Activated T-helper 2 cell treated with anti-CD3 and anti-CD28 coated beads, Interferon-gamma antibody, Interleukin-2, Interleukin-4, amounts not matched to agents 10 μg/mL and 5 μg/mL and 100 μg/mL, durations not matched to agents 14 hours and 24 hours and 36 hours (primary cell): ENCODE measurements at regions not wholly inside any gene's neighbourhood (a gene's known extent, or its start where the extent isn't known, plus 50 kb on each side); places are given as distances from the start of the nearest gene placed in this dataset.

Experiments
- DNase-seq: peaks from one replicate; pipeline ENCODE4 v3.0.0; 2021; ENCODE audit warnings: low spot score
- H3K27ac Mint-ChIP-seq: one replicate; pipeline ENCODE4 v1.8.0; 2021; ENCODE audit warnings: mixed read lengths
- H3K27me3 Mint-ChIP-seq: one replicate; pipeline ENCODE4 v1.8.0; 2021; ENCODE audit warnings: low read depth, mixed read lengths
- H3K36me3 Mint-ChIP-seq: one replicate; pipeline ENCODE4 v1.8.0; 2021; ENCODE audit warnings: low read depth, mixed read lengths
- H3K4me1 Mint-ChIP-seq: one replicate; pipeline ENCODE4 v1.8.0; 2021; ENCODE audit warnings: low read depth, mixed read lengths
- H3K4me3 Mint-ChIP-seq: one replicate; pipeline ENCODE4 v1.8.0; 2021; ENCODE audit warnings: low read depth, mild to moderate bottlenecking, moderate library complexity, mixed read lengths
- H3K9me3 Mint-ChIP-seq: one replicate; pipeline ENCODE4 v1.8.0; 2021; ENCODE audit warnings: mixed read lengths
- intact Hi-C: fragments of 100-400 bp; cut with micrococcal nuclease; formaldehyde crosslinking; loops from one replicate; pipeline ENCODE4 v1.15.1; 2023

- intact Hi-C loops: no loop called here
- Mint-ChIP-seq H3K27me3 (peaks cover 47% of the 10 kb centered on the region), H3K36me3 (no peaks in the 10 kb centered on the region), H3K4me1 (peaks cover 11% of the 10 kb centered on the region), H3K9me3 (peaks cover 31% of the 10 kb centered on the region), H3K4me3 (no peak overlapping the region), H3K27ac (no peak overlapping the region)
- DNase-seq: no peak
Observed at GRCh38 chr6:28707387-28708282, 182.0 kb downstream of the GPX5 start.

- no peak overlapping the region for H3K27ac Mint-ChIP-seq
- DNase-seq: no peak
- H3K36me3 Mint-ChIP-seq: no peaks in the 10 kb centered on the region
- intact Hi-C loops: no loop called here
- peaks cover 35% of the 10 kb centered on the region for H3K27me3 Mint-ChIP-seq
- H3K4me1 Mint-ChIP-seq: peaks cover 11% of the 10 kb centered on the region
- H3K9me3 Mint-ChIP-seq: peaks cover 31% of the 10 kb centered on the region
- H3K4me3 Mint-ChIP-seq: peak overlapping the region; percentile 74
Observed at GRCh38 chr6:28709478-28710349, 184.0 kb downstream of the GPX5 start.

- Mint-ChIP-seq H3K4me3 (peak overlapping the region; percentile 74), H3K9me3 (peaks cover 31% of the 10 kb centered on the region), H3K27ac (no peak overlapping the region), H3K36me3 (no peaks in the 10 kb centered on the region), H3K27me3 (peaks cover 36% of the 10 kb centered on the region), H3K4me1 (peaks cover 11% of the 10 kb centered on the region)
- DNase-seq: no peak
- intact Hi-C loops: no loop called here
Observed at GRCh38 chr6:28710466-28711191, 184.9 kb downstream of the GPX5 start.

GRCh38 chr6:28711325-28711724, 185.6 kb downstream of the GPX5 start:
- peaks cover 36% of the 10 kb centered on the region for H3K27me3 Mint-ChIP-seq
- H3K4me3 Mint-ChIP-seq: no peak overlapping the region
- intact Hi-C loops: no loop called here
- H3K36me3 Mint-ChIP-seq: no peaks in the 10 kb centered on the region
- no peak overlapping the region for H3K27ac Mint-ChIP-seq
- peaks cover 11% of the 10 kb centered on the region for H3K4me1 Mint-ChIP-seq
- DNase-seq: no peak
- peaks cover 28% of the 10 kb centered on the region for H3K9me3 Mint-ChIP-seq

GRCh38 chr6:28711788-28712341, 186.2 kb downstream of the GPX5 start:
- no peak overlapping the region for H3K27ac Mint-ChIP-seq
- DNase-seq: no peak
- no peak overlapping the region for H3K4me3 Mint-ChIP-seq
- H3K9me3 Mint-ChIP-seq: peaks cover 26% of the 10 kb centered on the region
- peaks cover 11% of the 10 kb centered on the region for H3K4me1 Mint-ChIP-seq
- no peaks in the 10 kb centered on the region for H3K36me3 Mint-ChIP-seq
- intact Hi-C loops: no loop called here
- H3K27me3 Mint-ChIP-seq: peaks cover 37% of the 10 kb centered on the region

GRCh38 chr6:28712982-28713381, 187.3 kb downstream of the GPX5 start:
- intact Hi-C loops: no loop called here
- Mint-ChIP-seq H3K27me3 (peaks cover 36% of the 10 kb centered on the region), H3K9me3 (peaks cover 14% of the 10 kb centered on the region), H3K4me1 (peaks cover 11% of the 10 kb centered on the region), H3K36me3 (no peaks in the 10 kb centered on the region), H3K27ac (no peak overlapping the region), H3K4me3 (no peak overlapping the region)
- DNase-seq: no peak

- H3K4me1 Mint-ChIP-seq: peaks cover 1% of the 10 kb centered on the region
- no peak overlapping the region for H3K4me3 Mint-ChIP-seq
- H3K36me3 Mint-ChIP-seq: no peaks in the 10 kb centered on the region
- H3K27me3 Mint-ChIP-seq: peaks cover 40% of the 10 kb centered on the region
- no peaks in the 10 kb centered on the region for H3K9me3 Mint-ChIP-seq
- H3K27ac Mint-ChIP-seq: no peak overlapping the region
- intact Hi-C loops: no loop called here
- DNase-seq: no peak
Observed at GRCh38 chr6:28719275-28719940, 193.7 kb downstream of the GPX5 start.

- no peak for DNase-seq
Observed at GRCh38 chr6:28720357-28721231, 194.9 kb downstream of the GPX5 start.

GRCh38 chr6:28721372-28721771, 195.7 kb downstream of the GPX5 start:
- intact Hi-C loops: no loop called here
- Mint-ChIP-seq H3K27ac (no peak overlapping the region), H3K4me3 (no peak overlapping the region), H3K36me3 (no peaks in the 10 kb centered on the region), H3K27me3 (peaks cover 52% of the 10 kb centered on the region), H3K9me3 (no peaks in the 10 kb centered on the region), H3K4me1 (peaks cover 1% of the 10 kb centered on the region)
- no peak for DNase-seq

More at GRCh38 chr6:28720357-28721231, 194.9 kb downstream of the GPX5 start:
- Mint-ChIP-seq H3K4me1 (peaks cover 1% of the 10 kb centered on the region), H3K27ac (no peak overlapping the region), H3K9me3 (no peaks in the 10 kb centered on the region), H3K4me3 (no peak overlapping the region), H3K27me3 (peaks cover 46% of the 10 kb centered on the region), H3K36me3 (no peaks in the 10 kb centered on the region)
- intact Hi-C loops: no loop called here

GRCh38 chr6:28724395-28724794, 198.7 kb downstream of the GPX5 start:
- peaks cover 12% of the 10 kb centered on the region for H3K4me1 Mint-ChIP-seq
- intact Hi-C loops: no loop called here

GRCh38 chr6:28725274-28725809, 198.4 kb downstream of the TRIM27 start:
- DNase-seq: no peak
- no peak overlapping the region for H3K27ac Mint-ChIP-seq
- peaks cover 66% of the 10 kb centered on the region for H3K27me3 Mint-ChIP-seq
- no peaks in the 10 kb centered on the region for H3K36me3 Mint-ChIP-seq
- H3K9me3 Mint-ChIP-seq: peaks cover 4% of the 10 kb centered on the region
- intact Hi-C loops: no loop called here
- H3K4me3 Mint-ChIP-seq: no peak overlapping the region
- H3K4me1 Mint-ChIP-seq: peaks cover 17% of the 10 kb centered on the region

More at GRCh38 chr6:28724395-28724794, 198.7 kb downstream of the GPX5 start:
- DNase-seq: no peak
- H3K4me3 Mint-ChIP-seq: no peak overlapping the region
- H3K27ac Mint-ChIP-seq: no peak overlapping the region
- no peaks in the 10 kb centered on the region for H3K9me3 Mint-ChIP-seq
- no peaks in the 10 kb centered on the region for H3K36me3 Mint-ChIP-seq
- H3K27me3 Mint-ChIP-seq: peaks cover 64% of the 10 kb centered on the region
